HUDEP-2 (cell line): ENCODE measurements at regions not wholly inside any gene's neighbourhood (a gene's known extent, or its start where the extent isn't known, plus 50 kb on each side); places are given as distances from the start of the nearest gene placed in this dataset.

Experiments used
- DNase-seq, 76 experiments: peaks; one replicate each; lab custom pipeline; 2025; ENCODE audit not compliant: unreplicated experiment in 76 of 76; lab: John Stamatoyannopoulos, UW

DNA sequence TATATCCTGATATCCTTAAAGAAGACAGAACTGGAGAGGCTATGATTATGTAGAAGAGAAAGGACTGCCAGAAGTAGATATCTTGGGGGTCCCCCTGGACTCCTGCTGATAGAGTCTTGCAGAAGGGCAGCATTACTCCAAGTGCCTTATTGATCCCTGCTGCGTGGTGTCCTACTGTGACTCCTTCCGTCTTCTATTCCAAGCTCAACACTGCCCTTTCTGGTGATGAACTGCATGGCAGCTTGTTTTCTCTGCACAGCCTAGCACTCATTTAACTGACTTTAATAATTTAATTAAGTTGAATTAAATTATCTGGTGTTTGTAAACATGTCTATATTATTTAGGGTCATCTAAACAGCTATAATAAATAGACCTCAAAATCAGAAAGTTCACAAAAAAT is 194.1 kb upstream of the DSEL start:
- peak in 1 of 76 experiments; percentile 5 for DNase-seq

DNA sequence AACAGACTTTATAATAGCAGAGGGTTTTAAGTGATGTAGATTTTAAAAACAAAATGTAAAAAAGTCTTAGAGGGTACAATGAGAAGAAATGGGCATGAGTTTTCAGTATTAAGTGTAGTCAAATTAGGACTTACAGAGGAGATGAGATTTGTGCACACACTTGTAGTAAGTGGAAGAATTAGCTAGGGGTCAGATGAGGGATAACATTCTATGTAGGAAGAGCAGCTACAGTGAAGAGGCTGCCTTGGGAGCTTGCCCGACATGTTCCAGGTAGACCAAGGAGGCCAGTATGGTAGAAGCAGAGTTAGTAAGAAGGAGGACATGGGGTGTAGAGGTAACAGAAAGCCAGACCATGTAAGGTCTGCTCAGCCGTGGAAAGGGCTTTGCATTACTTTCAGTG is 189.2 kb upstream of the DSEL start:
- peak in 1 of 76 experiments; percentile 2 for DNase-seq

DNA sequence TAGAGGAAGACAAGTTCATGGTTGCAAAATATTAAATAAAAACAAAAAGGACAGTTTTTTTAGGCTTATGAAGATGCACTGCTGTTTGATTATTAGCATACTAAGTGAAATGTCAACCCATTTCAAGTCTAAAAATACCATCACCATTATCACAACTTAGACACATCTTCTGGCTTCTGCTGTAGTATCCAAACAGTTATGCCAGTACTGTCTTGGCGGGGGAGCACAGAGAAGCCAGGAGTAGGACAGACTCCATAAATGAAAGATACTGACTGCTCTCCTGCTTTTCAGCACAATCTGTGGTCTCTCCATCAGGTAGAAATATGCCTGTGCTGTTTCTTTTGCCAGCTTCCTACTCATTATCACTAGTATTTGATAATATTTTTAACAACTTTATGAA is 179.2 kb upstream of the DSEL start:
- DNase-seq: no peak

DNA sequence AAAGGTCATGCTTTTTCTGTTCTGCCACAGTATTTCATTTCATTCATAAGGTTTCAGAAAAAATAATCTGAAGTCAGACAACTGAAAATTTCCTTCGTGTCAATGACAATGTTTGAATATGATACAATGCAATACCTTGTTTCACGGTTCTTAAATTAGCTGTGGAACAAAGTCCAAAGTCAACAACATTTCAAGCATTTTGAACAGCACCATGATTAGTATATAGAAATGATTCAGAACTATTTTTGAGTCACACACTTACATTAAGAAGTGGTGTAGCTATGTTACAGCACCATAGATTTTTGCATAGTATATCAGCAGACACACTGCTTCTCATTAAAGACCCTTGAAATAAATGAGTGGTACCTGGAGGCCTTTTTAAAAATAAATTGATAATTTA is 178.3 kb upstream of the DSEL start:
- DNase-seq: no peak

DNA sequence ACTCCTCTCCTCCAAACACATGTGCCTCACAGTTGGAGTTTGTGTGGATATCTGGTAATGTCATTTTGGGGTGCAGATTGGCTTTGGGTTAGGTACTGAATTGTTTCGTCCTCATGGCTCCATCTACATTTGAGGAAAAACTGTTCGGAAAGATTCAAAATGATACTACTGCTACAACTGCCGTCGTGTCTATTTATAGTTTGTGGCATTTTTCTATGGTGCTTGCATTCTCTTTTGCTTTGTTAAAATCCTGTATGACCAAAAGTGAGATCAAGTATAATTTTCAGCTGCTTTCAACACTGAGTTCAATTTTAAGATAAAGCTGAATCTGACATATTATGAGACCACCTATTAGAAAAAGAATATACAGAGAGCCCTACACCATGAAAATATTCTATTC is 176.3 kb upstream of the DSEL start:
- DNase-seq: no peak

DNA sequence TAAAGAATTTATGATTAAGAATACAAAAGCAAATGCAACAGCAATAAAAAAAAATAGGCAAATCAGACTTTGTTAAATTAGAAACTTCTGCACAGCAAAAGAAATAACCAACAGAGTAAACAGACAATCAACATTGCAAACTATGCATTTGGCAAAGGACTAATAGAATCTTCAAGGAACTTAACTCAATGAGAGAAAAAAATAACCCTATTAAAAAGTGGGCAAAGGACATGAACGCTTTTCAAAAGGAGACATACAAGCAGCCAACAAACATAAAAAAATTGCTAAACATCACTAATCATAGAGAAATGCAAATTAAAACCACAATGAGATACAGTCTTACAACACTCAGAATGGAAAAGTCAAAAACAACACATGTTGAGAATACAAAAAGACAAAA is 166.0 kb upstream of the DSEL start:
- DNase-seq: no peak

DNA sequence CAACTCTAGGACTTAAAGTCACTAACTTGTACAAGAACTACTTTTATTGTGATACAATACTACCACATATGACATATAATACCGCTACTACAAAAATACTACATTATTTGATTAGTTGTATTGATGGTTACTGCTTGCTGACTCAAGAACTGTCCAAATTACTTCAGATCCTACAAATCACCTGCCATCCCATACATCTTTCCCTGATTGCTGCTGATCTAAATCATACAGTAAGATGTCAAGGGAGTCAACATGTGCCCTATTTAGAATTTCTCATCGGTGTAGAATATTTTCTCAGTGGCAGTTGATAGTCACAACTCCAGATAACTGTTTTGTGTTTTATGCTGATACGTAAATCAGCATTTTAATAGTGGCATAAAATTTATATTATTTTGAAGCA is 161.0 kb upstream of the DSEL start:
- DNase-seq: no peak

DNA sequence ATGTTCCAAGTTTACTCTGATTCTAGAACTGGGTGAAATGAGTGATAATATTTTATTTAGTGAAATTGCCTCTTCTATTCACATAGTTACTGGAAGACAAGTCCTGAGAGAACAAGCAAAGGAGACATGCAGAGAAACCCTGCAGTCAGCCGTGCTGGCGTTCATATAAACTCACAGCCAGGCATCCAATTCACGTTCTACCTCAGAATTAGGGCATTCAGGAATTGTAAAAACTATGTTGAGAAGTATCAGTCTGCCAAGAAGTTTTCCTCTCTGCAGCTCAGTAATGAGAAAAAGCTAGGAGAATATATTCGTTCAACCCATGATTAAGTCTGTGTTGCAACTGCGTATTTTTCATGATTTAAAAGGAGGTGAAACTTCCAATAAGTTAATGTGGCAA is 156.2 kb upstream of the DSEL start:
- DNase-seq: no peak

DNA sequence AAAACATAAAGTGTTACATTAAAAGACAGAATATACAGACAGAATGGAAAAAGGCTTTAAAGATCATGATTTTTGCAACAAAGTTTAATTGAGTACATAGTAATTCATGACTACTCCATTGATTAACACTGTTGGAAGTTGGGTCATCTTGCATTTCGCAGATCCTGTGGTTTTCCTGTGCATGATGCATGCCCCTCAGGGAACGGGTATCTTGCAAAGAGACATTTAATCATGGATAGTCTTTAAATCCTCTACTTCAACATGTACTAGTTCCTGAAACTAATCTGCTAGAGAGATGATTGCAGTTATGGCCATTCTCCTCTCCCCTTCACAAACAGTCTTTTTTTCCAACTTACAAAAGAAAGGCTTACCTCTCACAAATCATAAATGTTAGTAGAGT is 155.6 kb upstream of the DSEL start:
- no peak for DNase-seq

DNA sequence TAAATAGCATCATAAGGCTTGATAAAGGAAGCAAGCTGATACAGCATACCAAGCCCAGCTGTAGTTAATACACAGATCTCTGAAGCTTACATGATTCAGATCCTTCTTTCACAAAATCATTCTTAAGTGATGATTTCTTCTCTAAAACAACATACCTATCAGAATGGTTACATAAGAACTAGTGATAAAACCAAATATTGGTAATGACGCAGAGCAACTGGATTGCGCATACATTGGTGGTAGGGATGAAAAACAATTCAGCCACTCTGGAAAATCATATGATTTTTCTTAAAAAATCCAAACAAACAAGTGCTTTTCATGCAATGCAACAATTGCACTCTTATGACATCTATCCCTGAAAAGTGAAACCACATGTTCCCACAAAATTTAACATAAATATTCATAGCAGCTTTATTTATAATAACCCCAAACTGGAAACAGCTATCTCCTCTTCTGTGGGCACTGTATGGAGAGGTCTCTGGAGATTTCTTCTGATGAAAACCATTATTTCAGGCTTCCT is 153.6 kb upstream of the DSEL start:
- no peak for DNase-seq

DNA sequence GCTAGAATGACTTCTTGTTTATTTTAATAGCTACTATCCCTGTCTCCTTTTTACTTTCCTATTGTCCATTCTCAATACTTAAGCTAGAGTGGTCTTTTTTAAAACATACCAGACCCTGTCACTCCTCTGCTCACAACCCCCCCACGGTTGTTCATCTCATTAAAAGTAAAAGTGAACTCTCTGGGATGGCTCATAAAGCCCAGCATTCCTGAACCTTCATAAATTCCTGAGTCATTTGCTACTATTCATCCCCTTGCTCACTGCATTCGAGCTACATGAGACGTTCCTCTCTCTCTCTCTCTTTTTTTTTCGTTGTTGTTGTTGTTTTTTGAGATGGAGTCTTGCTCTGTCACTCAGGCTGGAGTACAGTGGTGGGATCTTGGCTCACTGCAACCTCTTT is 148.7 kb upstream of the DSEL start:
- DNase-seq: no peak

DNA sequence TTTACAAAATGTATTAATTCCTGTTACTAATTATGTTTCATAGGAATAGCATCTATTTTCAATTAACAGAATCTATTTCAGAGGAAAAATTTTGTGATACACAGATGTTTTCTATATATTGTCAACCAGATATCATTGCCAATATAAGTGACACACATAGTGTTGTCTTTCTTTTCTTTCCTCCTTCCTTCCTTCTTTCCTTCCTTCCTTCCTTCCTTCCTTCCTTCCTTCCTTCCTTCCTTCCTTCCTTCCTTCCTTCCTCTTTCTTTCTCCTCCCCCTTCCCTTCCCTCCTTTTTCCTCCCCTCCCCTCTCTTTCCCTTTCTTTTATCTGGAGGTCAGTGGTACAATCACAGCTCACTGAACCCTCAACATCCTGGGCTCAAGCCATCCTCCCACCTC is 146.5 kb upstream of the DSEL start:
- DNase-seq: no peak

DNA sequence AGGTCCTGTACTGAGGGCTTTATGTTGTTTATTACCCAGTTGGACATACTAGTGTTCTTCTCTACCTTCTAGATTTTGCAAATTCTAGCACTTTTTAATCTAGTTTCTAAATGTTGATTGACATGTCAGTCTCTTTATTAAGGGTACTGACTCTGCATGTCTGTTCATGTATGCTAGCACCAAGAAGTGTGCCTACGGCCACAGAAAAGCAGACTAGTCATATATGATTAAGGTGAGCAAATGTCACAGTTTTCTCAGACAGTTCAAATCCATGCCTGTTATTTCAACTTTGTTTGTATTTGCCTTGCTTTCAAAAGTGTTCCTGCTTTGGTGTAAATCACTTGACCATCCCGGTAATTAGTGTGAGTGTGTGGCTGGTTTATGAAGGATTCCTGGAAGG is 145.0 kb upstream of the DSEL start:
- DNase-seq: no peak

DNA sequence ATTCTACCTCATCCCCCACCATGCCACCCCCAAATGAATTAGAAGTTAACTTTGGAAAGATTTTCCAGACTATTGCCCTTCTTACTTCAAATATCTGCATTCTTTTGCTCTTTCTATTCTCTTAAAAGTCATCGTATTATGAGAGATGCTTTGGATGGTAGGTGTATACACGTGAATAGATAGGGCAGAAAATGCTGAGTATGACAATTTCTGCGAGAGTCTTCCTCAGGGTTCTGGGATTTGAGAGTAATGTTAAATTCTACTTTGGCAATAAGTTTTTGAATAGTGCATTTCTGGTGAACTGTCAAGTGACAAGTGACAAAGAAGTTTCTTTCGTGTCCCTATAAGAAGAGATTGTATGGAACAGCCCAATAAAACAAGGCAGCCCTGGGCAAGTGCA is 137.6 kb upstream of the DSEL start:
- DNase-seq: no peak

DNA sequence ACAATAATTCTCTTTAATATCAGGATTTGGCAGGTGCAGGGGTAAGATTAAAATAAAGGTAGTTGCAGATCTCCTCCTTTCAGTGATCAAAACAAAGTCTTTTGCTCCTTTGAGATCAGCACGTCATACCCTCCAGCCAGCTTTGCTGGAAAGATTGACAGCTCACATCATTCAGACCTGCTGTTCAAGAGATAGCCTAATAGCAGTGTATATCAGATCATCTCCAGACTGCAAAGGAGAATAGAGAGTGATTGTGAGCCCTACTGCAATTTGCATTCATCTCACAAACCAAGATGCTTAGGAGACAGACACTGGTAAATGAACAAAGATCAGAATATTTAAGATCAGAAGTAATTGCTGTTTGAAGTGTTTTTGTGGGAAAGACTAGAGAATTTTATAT is 135.8 kb upstream of the DSEL start:
- DNase-seq: no peak

DNA sequence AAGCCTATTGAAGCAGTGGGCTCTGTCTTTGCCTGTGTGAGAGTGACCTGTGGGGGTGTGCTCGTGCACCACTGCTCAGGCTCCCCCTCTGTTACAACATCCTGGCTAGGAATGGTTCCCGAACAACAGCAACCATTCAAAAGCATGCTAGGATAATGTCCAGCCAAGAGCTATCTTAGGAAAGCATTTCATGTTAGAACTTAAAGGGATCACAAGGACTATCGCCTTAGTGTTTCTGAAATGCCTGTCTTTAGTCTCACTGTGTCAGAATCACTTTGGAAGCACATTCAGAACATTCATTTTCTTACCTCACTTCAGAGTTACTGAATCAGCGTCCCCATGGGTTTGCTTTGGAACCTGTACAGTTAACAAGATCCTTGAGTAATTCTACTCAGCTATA is 134.9 kb upstream of the DSEL start:
- no peak for DNase-seq

DNA sequence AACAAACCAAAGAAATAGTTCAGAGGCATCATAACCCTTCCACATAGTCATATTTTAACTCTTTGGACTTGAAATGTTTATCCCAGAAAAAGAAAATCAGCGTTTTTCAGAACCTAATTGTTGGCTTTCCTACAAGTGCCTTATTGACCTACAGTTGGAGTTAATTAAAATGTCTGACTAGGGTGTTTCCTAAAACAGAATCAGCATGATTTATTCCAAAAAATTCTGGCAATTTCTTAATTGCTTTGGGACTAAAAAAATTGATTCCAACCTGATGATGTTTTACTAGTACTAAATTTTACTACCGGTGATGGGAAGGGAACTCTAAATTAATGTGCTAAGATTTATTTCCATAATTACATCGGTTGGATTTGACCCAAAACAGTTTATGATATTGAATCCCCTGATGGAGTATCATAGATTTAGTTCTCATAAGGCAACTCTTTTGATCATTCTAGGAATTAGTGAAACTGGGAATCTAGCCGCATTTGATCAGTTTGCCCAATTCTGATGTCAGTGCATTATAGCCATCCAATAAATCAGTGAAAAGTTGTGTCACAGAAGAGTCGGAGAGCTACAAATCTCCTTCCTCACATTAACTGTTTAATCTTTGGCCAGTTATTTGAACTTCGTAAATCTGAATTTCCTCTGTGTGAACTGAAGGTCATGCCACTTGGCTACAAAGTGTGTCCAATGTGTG is 134.3 kb upstream of the DSEL start:
- no peak for DNase-seq

DNA sequence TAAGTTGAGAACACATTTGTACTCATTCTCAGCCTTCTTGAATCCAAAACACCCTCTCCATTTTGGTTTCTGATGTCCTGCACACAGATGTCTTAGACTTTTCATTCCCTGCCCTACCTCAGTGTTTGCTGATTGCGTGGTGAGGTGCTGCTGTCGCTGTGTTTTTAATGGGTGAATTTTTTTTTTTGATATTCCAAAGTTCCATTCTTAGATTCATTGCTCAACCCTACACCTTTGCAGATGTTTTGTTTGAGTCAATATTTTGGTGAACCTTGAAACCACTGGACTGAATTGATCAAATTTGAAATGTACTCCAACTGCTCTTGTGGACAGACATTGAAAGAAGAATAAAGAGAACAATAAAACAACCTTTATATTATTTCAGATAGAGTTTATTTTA is 130.4 kb upstream of the DSEL start:
- DNase-seq: no peak

DNA sequence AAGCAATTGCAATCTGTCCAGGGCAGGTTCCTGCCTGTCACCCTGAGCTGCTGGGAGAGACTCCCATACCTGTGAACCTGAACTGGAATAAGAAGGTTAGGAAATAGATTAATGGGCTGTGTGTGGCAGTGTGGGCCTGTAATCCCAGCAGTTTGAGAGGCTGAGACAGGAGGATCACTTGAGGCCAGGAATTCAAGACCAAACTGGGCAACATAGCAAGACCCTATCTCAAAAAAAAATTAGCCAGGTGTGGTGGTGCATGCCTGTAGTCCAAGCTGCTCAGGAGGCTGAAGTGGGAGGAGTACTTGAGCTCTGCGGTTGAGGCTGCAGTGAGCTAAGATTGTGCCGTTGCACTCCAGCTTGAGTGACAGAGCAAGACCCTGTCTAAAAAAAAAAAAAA is 127.7 kb upstream of the DSEL start:
- DNase-seq: no peak

DNA sequence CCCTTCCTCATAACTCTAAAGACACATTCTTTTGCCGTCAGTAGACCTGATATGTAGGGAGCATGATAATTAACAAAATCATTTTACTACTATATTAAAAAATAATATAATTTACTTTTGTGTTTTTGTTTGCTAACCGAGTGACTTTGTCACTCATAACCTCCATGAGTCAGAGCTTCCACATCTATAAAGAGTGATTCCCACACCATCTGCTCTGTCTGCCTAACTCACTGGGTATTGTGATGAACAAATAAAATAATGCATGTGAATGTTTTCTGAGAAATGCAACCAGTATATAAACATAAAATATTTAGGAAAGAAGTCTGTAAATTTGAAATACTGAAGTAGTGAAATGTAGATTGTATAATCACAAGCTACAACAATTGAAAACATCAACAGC is 123.4 kb upstream of the DSEL start:
- DNase-seq: no peak

DNA sequence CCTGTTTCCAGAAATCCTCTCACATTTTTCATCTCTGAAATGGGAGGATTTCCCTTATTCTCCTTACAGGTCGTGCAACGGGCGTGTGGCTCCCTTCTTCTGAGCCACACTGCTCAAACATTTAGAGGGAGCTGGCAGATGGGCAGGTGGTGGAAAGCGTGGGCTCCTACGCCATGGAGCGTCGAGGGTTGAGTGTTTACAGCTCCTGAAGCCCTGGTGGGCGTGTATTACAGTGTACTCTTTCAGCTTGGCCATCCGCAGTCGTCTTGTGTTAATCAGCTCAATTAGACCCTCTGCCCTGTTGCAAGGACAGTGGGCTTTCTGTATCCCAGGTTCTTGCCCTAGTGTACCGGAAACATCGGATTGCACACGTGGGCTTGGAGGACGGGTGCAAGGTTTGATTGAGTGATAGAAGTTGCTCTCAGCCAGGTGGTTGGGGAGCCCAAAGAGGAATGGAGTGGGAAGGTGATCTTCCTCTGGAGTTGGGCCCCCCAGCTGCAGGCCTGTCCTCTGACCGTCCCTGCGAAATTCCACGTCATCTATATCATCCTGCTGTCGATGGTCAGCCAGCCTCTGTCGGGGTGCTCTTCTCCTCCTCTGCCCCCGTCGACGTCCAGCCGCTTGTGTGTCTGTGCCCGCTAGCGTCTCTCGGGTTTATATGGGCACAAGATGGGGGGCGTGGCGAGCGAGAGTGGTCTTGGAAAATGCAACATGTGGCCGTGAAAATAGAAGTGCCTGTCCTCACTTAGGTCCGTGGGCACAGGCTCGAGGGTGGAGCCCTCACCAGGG is 120.3 kb upstream of the DSEL start:
- no peak for DNase-seq

DNA sequence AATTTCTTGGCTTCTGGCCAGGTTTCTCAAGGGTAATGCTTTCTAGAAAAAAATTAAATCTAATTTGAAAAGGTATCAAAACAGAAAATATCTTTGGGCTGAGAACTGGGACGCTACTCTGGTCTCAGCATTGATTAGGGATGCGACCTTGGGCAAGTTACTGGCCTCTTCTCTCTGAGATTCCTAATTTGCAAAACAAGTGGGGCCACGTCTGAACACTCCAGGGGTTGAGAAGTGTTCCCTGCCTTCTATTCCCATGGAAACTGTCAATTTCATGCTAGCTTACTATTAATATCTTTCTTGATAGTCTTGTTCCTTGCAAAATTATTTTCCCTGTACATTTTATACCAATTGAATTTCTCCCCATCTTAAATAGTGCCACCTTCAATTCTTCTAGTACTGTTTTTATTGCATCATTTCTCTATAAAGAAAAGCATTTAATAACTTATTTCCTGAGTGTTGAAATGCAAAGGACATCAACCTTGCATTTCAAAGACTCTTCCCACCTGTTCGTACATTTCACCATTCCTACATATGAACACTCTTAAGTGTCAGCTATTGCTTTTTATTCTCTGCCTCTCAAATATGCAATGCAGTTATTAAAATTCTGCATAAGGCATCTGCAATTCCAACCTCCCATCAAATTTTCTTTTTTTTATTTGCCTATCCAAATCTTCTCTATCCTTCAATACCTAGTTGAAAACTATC is 118.3 kb upstream of the DSEL start:
- DNase-seq: no peak
